HG03175 (cell line): ENCODE measurements at regions not wholly inside any gene's neighbourhood (a gene's known extent, or its start where the extent isn't known, plus 50 kb on each side); places are given as distances from the start of the nearest gene placed in this dataset.

Source experiments
- ATAC-seq: cut with Tn5 transposase; IDR thresholded peaks from one replicate; pipeline ENCODE4 v1.9.1; 2021; ENCODE audit warnings: mild to moderate bottlenecking, moderate library complexity; ENCODE audit not compliant: unreplicated experiment

- peak; percentile 77 for ATAC-seq
Observed at GRCh38 chr3:76866729-76867408, 173.0 kb upstream of the ROBO2 start.

- no peak for ATAC-seq
Observed at GRCh38 chr3:76869726-76870384, 170.0 kb upstream of the ROBO2 start.

- ATAC-seq: no peak
Observed at GRCh38 chr3:76871655-76872054, 168.2 kb upstream of the ROBO2 start.

- ATAC-seq: no peak
Observed at GRCh38 chr3:76872999-76873398, 166.9 kb upstream of the ROBO2 start.

DNA sequence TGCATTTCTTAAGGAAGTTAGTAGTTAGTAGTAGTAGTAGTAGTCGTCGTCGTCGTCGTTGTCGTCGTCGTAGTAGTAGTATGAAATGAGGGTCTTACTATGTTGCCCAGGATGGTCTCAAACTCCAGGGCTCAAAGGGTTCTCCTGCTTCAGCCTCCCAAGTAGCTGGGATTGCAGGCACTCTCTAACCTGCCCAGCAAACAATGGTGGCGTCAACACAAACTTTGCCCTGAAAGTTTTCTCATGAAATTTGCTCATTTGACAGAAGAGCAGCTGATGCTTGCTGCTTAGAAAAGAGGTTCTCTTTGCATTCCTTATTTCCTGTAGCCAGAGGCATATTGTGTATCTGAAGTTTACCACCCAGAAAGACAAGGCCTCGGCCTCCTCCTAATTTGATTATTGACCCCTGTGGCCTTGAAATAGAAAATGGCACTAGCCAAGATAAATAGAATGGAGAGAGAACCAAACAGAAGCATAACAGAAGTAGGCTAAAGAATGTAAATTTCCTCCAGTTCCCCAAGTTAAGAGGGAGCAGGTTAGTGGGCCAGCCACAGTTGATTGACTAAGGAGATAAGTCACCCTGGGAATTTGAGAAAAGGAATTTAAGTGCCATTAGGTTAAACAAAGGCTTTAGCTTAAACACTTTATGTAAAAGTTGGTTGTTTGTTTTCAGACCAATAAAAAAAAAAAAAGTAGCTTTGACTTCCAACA, 166.2 kb upstream of the ROBO2 start:
- no peak for ATAC-seq

- no peak for ATAC-seq
Observed at GRCh38 chr3:76879959-76880358, 159.9 kb upstream of the ROBO2 start.

GRCh38 chr3:76886761-76887500, 153.0 kb upstream of the ROBO2 start:
- ATAC-seq: no peak

- no peak for ATAC-seq
Observed at GRCh38 chr3:76888856-76889255, 151.0 kb upstream of the ROBO2 start.

- ATAC-seq: no peak
Observed at GRCh38 chr3:76889911-76890310, 150.0 kb upstream of the ROBO2 start.

- ATAC-seq: no peak
Observed at GRCh38 chr3:76897076-76897475, 142.8 kb upstream of the ROBO2 start.

DNA sequence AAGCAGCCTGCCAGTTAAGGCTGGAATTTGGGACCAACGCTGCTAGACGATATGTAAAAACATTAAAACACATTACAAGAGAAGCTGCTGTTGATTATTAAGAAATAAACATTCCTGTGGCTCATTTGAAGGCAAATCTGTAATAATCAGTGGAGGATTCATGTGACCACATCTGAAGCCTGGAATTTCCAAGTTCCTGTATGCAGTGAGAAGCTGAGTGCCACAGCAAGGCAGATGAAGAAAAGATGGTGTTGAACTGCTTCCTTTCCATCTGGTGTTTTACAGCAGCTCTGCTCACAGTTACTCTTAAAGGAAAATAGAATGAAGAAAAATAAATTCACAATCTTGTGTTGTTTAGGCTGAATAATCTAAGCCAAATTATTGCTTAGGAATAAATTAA, 139.3 kb upstream of the ROBO2 start:
- no peak for ATAC-seq

- no peak for ATAC-seq
Observed at GRCh38 chr3:76908156-76908555, 131.7 kb upstream of the ROBO2 start.

- no peak for ATAC-seq
Observed at GRCh38 chr3:76912841-76913383, 127.0 kb upstream of the ROBO2 start.

DNA sequence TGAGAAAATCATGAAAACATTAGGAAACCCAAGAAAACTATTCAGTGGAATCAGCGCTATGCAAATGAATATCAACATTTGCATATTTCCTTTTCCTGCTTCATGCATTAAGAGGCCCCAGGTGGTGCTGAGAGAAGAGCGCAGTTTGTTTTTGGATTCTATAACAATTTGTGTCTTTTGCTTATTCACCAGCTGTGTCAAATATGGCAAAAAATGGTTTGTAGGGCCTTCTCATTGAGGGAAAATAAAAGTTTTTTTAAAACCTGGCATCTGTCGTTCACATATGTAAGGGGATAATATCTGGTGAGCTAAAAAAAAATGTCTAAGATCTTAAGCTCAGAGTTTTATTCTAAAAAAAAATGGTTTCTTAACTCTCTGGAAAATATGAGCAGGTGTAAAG, 122.5 kb upstream of the ROBO2 start:
- no peak for ATAC-seq

DNA sequence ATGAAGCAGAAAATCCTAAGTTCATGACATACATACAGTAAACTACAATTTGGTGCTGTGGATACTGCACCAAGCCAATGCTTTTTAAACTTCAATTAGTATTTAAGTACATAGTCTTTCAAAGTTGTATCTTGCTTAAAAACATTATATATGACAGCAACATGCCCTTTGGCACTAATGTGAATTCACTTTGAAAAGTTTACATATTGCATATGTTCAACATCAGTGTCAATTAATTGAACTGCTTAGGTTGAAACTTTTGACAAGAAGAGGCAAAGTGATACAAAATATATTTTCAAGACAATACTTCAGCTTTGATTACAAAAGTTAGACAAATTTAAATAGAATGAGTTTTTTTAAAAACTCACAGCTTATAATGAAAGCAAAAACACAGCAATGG, 119.4 kb upstream of the ROBO2 start:
- no peak for ATAC-seq

DNA sequence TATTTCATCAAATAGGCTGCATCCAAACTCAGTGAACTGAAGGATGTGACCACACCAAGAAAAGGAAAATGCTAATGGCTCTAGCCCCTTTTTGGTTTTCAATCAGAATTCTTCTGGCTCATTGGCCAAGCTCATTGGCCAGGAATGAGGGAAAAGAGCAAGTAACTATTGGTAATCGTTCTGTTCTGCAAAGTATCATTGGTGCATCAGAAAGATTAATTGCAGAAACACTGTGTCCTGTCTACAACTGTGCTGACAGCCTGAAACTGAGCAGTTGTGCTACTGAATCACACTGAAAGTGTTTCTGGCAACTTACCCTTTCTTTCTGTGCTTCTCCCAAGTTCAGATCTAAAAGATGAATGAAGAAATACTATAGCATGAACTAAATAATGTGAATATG, 116.4 kb upstream of the ROBO2 start:
- no peak for ATAC-seq

DNA sequence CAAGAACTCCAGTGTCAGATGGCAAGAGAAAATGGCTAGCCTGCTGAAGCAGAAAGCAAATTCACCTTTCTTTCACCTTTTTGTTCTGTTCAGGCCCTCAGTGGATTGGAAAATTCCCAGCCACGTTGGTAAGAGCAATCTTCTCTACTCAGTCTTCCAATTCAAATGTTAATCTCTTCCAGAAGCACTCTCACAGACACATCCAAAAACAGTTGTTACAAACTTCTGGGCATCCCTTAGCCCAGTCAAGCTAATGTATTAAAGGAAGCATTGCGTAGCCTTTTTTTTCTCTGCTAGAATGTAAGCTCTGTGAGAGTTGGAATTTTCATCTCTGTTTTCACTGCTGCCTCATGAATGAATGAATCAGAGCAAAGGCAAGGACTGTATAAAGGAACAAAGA, 109.2 kb upstream of the ROBO2 start:
- ATAC-seq: no peak

- ATAC-seq: no peak
Observed at GRCh38 chr3:76933245-76933644, 106.7 kb upstream of the ROBO2 start.

DNA sequence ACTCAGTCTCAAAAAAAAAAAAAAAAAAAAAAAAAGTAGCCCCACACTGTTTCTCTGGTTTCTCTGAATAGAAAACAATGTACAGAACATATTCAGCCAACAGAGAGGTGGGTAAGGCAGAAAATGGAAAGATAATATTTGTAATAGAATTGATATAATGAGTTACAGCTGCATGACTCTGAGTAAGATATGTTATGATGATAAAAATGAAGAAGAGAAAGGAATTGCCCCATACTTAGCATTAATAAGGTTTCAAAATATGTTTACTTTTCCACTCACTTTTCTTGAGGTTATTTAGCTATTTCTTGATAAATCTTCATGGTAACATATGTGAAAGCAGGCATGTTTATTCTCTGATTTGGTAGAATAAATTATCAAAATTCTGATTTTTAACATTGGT, 100.9 kb upstream of the ROBO2 start:
- no peak for ATAC-seq

DNA sequence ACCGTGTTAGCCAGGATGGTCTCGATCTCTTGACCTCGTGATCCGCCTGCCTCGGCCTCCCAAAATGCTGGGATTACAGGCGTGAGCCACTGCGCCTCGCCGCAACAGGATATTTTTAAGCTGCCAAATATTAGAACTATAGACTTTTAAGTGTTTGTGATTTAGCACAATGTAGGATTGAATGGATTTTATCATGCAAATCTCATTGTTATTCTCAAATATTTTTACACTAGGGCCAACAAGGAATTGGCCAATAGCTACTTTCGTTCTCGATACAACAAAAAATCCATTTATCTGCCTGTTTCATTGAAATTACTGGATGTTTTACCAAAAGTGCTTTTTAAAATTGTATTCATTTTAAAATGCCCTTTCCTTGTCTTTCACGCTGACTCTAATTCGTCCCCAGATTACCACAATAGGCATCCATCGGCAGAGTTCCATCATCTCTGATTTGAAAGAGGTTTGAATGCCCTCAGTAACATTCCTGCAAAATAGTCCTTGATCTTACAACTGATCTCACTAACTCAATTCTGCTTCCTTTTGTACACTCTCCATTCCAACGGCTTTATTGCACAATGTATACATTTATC, 99.6 kb upstream of the ROBO2 start:
- no peak for ATAC-seq

- no peak for ATAC-seq
Observed at GRCh38 chr3:76941376-76941775, 98.5 kb upstream of the ROBO2 start.
